Suprapubic skin (tissue), 4 donors: ENCODE measurements at regions not wholly inside any gene's neighbourhood (a gene's known extent, or its start where the extent isn't known, plus 50 kb on each side); places are given as distances from the start of the nearest gene placed in this dataset.

Source experiments
- DNase-seq, 2 donors: peaks; one replicate each; pipeline ENCODE4 v3.0.0-alpha.2; 2019; ENCODE audit warnings: low spot score in 2 of 2
- H3K27ac ChIP-seq: fragments of 200-600 bp; sonication (generic); one replicate; pipeline ENCODE4 v1.5.1; 2019
- H3K27me3 ChIP-seq: fragments of 200-600 bp; sonication (generic); one replicate; pipeline ENCODE4 v1.5.1; 2019
- H3K36me3 ChIP-seq: fragments of 200-600 bp; sonication (generic); one replicate; pipeline ENCODE4 v1.5.1; 2019
- H3K4me1 ChIP-seq: fragments of 200-600 bp; sonication (generic); one replicate; pipeline ENCODE4 v1.5.1; 2019
- H3K4me3 ChIP-seq: fragments of 200-600 bp; sonication (generic); one replicate; pipeline ENCODE4 v1.5.1; 2019; ENCODE audit warnings: mild to moderate bottlenecking
- H3K9me3 ChIP-seq: fragments of 200-600 bp; sonication (generic); one replicate; pipeline ENCODE4 v1.5.1; 2019
- EP300 ChIP-seq: sonication (generic); formaldehyde crosslinking; IDR thresholded peaks from one replicate; pipeline ENCODE4 v1.6.1; 2017; ENCODE audit warnings: antibody characterized with exemption
- POLR2A ChIP-seq, 2 donors: fragments of 450-650 bp; IDR thresholded peaks; one replicate each; pipeline ENCODE4 v1.6.1; 2017; ENCODE audit warnings: antibody characterized with exemption in 2 of 2, mild to moderate bottlenecking in 2 of 2, moderate library complexity in 2 of 2
- POLR2AphosphoS5 ChIP-seq, 3 donors: sonication (generic); formaldehyde crosslinking; IDR thresholded peaks; one replicate each; pipeline ENCODE4 v1.6.1; 2017; ENCODE audit warnings: antibody characterized with exemption in 3 of 3
- WGBS: methylation state at CpG from one replicate; pipeline ENCODE4 v1.1.5; 2018; 5-methylcytosine and 5-hydroxymethylcytosine counted together
- TF ChIP-seq, protein P1 (sequence below), 2 donors: fragments of 200-600 bp in 1 of 2; fragments of 450-650 bp in 1 of 2; sonication (generic) in 1 of 2; IDR thresholded peaks; one replicate each; pipeline ENCODE4 v1.5.1; 2016 to 2019; ENCODE audit warnings: antibody characterized with exemption in 2 of 2, mild to moderate bottlenecking in 1 of 2, moderate library complexity in 1 of 2

DNA sequence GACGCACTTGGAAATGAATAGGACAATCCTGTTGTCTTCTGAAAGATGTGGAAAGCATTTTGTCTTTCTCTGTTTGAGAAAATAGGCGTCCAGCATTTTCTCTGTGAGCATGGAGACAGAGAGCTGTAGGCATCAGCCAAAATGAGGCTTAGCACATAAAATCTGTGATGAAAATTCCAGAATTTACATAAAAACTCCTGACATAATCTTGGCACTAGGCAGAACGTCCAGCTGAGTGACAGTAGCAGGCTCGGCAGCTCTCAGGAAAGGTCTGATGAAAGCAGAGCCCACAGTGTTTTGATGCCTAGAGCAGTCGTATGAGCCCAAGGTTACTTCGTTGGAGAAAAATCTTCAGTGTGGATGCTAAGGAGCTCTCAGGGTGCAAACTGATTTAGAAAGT is 543.3 kb upstream of the MAP3K7 start:
- DNase-seq: no peak
- Histone ChIP-seq H3K4me3 (no peak overlapping the region), H3K9me3 (peaks cover 3% of the 10 kb centered on the region), H3K27ac (no peak overlapping the region), H3K4me1 (no peaks in the 10 kb centered on the region), H3K27me3 (no peaks in the 10 kb centered on the region), H3K36me3 (no peaks in the 10 kb centered on the region)
- WGBS: 67% methylated on average over 6 of the region's 6 CpGs
- no peak for TF ChIP-seq POLR2A (IDR thresholded peaks at IDR 0.05)
- TF ChIP-seq EP300: no peak
- TF ChIP-seq, protein P1, sequence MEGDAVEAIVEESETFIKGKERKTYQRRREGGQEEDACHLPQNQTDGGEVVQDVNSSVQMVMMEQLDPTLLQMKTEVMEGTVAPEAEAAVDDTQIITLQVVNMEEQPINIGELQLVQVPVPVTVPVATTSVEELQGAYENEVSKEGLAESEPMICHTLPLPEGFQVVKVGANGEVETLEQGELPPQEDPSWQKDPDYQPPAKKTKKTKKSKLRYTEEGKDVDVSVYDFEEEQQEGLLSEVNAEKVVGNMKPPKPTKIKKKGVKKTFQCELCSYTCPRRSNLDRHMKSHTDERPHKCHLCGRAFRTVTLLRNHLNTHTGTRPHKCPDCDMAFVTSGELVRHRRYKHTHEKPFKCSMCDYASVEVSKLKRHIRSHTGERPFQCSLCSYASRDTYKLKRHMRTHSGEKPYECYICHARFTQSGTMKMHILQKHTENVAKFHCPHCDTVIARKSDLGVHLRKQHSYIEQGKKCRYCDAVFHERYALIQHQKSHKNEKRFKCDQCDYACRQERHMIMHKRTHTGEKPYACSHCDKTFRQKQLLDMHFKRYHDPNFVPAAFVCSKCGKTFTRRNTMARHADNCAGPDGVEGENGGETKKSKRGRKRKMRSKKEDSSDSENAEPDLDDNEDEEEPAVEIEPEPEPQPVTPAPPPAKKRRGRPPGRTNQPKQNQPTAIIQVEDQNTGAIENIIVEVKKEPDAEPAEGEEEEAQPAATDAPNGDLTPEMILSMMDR (IDR thresholded peaks at IDR 0.05): no peak
- no peak for TF ChIP-seq POLR2AphosphoS5 (IDR thresholded peaks at IDR 0.05)

DNA sequence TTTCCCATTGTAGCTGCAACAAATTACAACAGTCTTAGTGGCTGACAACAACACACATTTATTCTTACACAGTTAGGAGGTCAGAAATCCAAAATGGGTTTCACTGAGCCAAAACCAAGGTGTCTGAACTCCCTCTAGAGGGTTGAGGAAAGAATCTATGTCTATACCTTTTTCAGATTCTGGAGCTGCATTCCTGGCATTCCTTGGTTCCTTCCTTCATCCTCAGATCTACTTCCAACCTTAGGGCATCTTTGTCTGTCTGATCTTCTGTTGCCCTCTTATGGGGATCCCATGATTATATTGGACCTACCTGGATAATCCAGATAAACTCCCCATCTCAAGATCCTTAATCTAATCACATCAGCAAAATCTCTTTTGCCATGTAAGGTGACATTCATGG is 540.9 kb upstream of the MAP3K7 start:
- no peak for TF ChIP-seq POLR2A (IDR thresholded peaks at IDR 0.05)
- Histone ChIP-seq H3K36me3 (no peaks in the 10 kb centered on the region), H3K4me1 (no peaks in the 10 kb centered on the region), H3K27ac (no peak overlapping the region), H3K9me3 (peaks cover 3% of the 10 kb centered on the region), H3K4me3 (no peak overlapping the region), H3K27me3 (no peaks in the 10 kb centered on the region)
- no peak for DNase-seq

DNA sequence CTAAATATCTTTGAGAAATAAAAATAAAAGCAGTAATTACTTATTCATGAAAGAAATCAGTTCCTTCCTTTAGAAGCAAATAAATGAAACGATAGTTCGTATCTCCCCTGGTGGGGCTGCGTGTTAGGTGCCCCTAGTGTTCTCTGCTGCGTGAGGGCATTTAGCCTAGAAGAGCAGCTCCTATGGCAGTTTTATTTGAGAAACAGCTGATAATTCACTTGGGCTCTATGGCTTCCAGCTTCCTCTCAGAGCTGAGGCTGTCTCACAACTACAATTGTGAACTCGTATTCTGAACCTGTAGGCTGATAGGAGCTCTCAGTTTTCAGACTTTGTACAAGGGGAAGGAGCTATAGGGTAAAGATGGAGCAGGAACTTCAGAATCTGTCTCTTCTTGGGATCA is 540.0 kb upstream of the MAP3K7 start:
- H3K27me3 ChIP-seq: no peaks in the 10 kb centered on the region
- 90% methylated on average over 5 of the region's 5 CpGs for WGBS
- no peak for DNase-seq
- H3K9me3 ChIP-seq: peaks cover 3% of the 10 kb centered on the region
- H3K4me3 ChIP-seq: no peak overlapping the region
- no peak overlapping the region for H3K27ac ChIP-seq
- TF ChIP-seq POLR2A (IDR thresholded peaks at IDR 0.05): no peak
- TF ChIP-seq, protein P1 (IDR thresholded peaks at IDR 0.05): no peak
- no peak for TF ChIP-seq EP300
- H3K36me3 ChIP-seq: no peaks in the 10 kb centered on the region
- no peaks in the 10 kb centered on the region for H3K4me1 ChIP-seq

DNA sequence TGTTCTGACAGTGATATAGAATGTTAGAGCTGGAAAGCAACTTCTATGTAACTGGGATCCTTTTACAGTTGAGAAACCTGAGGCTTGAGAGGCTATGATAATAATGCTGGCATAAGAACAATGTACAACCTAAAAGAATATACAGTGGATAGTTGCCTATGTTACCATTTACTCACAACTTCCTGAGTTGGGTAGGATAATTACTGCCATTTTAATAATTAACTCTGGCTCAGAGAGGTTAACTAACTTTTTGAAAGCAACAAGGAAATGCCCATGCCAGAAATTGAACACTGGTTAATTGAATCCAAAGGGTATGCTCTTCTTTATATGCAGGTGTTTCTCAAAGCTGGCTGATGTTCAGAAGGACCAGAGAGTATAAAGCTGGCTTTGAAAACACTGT is 530.7 kb upstream of the MAP3K7 start:
- TF ChIP-seq EP300 (no peak), POLR2AphosphoS5 (IDR thresholded peaks at IDR 0.05) (no peak), POLR2A (IDR thresholded peaks at IDR 0.05) (no peak)
- TF ChIP-seq, protein P1 (IDR thresholded peaks at IDR 0.05): no peak
- Histone ChIP-seq H3K27me3 (no peaks in the 10 kb centered on the region), H3K4me1 (no peaks in the 10 kb centered on the region), H3K4me3 (no peak overlapping the region), H3K36me3 (no peaks in the 10 kb centered on the region), H3K27ac (no peak overlapping the region), H3K9me3 (no peaks in the 10 kb centered on the region)
- no peak for DNase-seq

DNA sequence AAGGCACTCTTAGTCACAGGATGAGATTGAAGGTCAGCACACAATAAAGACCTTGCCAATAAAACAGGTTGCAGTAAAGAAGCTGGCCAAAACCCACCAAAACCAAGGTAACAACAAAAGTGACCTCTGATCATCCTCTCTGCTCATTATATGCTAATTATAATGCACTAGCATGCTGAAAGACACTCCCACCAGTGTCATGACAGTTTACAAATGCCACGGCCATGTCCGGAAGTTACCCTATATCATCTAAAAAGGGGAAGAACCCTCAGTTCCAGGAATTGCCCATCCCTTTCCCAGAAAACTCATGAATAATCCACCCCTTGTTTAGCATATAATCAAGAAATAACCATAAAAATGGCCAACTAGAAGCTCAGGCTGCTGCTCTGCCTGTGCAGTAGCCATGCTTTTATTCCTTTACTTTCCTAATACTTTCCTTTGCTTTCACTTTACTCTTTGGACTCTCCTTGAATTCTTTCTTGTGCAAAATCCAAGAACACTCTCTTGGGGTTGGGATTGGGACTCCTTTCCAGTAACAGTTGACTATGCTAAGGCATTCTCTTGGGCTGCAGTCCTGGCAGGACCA is 527.3 kb upstream of the MAP3K7 start:
- no peak for DNase-seq
- Histone ChIP-seq H3K9me3 (no peaks in the 10 kb centered on the region), H3K4me3 (no peak overlapping the region), H3K27me3 (no peaks in the 10 kb centered on the region), H3K27ac (no peak overlapping the region), H3K36me3 (no peaks in the 10 kb centered on the region), H3K4me1 (no peaks in the 10 kb centered on the region)
- TF ChIP-seq POLR2A (IDR thresholded peaks at IDR 0.05): no peak
- TF ChIP-seq, protein P1 (IDR thresholded peaks at IDR 0.05): no peak
- no peak for TF ChIP-seq POLR2AphosphoS5 (IDR thresholded peaks at IDR 0.05)
- no peak for TF ChIP-seq EP300
- 97% methylated on average over 2 of the region's 2 CpGs for WGBS

DNA sequence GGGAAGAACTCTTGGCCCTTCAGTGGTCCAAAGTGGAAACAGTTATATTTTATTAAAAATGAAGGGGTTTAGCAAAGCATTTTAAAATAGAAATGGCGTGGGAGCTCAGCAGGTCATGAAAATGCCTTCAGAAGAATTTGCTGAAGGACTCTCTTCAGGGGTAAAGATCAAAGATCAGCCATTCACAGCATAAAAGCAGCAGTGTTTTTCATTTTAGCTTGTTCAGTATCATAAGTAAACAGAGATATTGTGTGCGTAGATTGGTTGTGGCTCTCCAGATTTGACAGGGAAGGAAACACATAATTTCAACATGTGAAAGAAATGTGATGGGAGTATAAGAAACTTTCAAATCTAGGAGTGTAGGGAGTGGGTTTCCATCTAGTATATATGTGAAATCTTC is 519.2 kb upstream of the MAP3K7 start:
- Histone ChIP-seq H3K4me3 (no peak overlapping the region), H3K27ac (no peak overlapping the region), H3K4me1 (no peaks in the 10 kb centered on the region), H3K9me3 (no peaks in the 10 kb centered on the region), H3K27me3 (no peaks in the 10 kb centered on the region), H3K36me3 (no peaks in the 10 kb centered on the region)
- TF ChIP-seq, protein P1 (IDR thresholded peaks at IDR 0.05): no peak
- TF ChIP-seq POLR2AphosphoS5 (IDR thresholded peaks at IDR 0.05) (no peak), EP300 (no peak), POLR2A (IDR thresholded peaks at IDR 0.05) (no peak)
- 72% methylated on average over 2 of the region's 2 CpGs for WGBS
- DNase-seq: no peak
